PFSK-1 (cell line): ENCODE measurements at regions not wholly inside any gene's neighbourhood (a gene's known extent, or its start where the extent isn't known, plus 50 kb on each side); places are given as distances from the start of the nearest gene placed in this dataset.

Experiments
- FOXP2 ChIP-seq: optimal IDR thresholded peaks from 2 replicates; pipeline ENCODE3; 2011; ENCODE audit warnings: borderline replicate concordance, control low read depth, inconsistent platforms; ENCODE audit not compliant: insufficient read depth; ENCODE audit errors: extremely low read length, extremely low read depth
- POLR2AphosphoS5 ChIP-seq: IDR thresholded peaks from 2 replicates; pipeline ENCODE4 v1.6.1; 2012; ENCODE audit warnings: low read depth, mild to moderate bottlenecking, control low read depth, low read length, moderate library complexity
- SIN3A ChIP-seq: IDR thresholded peaks from 2 replicates; pipeline ENCODE4 v1.6.1; 2012; ENCODE audit warnings: mild to moderate bottlenecking, low read length, moderate library complexity, borderline replicate concordance; ENCODE audit not compliant: insufficient read depth
- TF ChIP-seq, protein P1 (sequence below), 2 experiments: IDR thresholded peaks; 2 replicates each; pipeline versions ENCODE4 v1.6.1 to v1.8.0; 2011 to 2012; ENCODE audit warnings: low read depth in 2 of 2, low read length in 2 of 2, control low read depth in 1 of 2, inconsistent platforms in 1 of 2, mild to moderate bottlenecking in 1 of 2, moderate library complexity in 1 of 2; ENCODE audit not compliant: insufficient read depth in 1 of 2

DNA sequence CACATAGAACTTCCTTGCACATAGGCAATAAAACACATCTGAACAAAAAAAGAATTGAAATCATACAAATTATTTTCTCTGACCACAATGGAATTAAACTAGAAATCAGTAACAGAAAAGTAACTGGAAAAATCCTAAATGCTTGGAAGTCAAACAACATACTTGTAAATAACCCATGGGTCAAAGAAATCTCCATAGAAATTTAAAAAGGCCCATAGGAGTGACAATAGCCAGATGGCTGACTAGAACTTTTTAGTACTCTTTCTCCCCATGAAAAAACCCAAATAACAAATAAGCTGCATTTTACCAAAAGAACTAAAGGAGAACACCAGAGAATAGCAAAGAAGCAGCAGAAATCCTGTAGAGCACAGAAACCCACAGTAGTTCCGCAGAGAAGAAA is 139.2 kb upstream of the COL3A1 start:
- TF ChIP-seq FOXP2 (no peak), POLR2AphosphoS5 (no peak), SIN3A (no peak)
- TF ChIP-seq, protein P1, sequence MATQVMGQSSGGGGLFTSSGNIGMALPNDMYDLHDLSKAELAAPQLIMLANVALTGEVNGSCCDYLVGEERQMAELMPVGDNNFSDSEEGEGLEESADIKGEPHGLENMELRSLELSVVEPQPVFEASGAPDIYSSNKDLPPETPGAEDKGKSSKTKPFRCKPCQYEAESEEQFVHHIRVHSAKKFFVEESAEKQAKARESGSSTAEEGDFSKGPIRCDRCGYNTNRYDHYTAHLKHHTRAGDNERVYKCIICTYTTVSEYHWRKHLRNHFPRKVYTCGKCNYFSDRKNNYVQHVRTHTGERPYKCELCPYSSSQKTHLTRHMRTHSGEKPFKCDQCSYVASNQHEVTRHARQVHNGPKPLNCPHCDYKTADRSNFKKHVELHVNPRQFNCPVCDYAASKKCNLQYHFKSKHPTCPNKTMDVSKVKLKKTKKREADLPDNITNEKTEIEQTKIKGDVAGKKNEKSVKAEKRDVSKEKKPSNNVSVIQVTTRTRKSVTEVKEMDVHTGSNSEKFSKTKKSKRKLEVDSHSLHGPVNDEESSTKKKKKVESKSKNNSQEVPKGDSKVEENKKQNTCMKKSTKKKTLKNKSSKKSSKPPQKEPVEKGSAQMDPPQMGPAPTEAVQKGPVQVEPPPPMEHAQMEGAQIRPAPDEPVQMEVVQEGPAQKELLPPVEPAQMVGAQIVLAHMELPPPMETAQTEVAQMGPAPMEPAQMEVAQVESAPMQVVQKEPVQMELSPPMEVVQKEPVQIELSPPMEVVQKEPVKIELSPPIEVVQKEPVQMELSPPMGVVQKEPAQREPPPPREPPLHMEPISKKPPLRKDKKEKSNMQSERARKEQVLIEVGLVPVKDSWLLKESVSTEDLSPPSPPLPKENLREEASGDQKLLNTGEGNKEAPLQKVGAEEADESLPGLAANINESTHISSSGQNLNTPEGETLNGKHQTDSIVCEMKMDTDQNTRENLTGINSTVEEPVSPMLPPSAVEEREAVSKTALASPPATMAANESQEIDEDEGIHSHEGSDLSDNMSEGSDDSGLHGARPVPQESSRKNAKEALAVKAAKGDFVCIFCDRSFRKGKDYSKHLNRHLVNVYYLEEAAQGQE (IDR thresholded peaks at IDR 0.05; ENCODE audit: insufficient read depth in 1 of 2, low read depth in 2 of 2, low read length in 2 of 2): no peak
